HCT116 (cell line): ENCODE measurements at regions not wholly inside any gene's neighbourhood (a gene's known extent, or its start where the extent isn't known, plus 50 kb on each side); places are given as distances from the start of the nearest gene placed in this dataset.

Experiments
- ATAC-seq: fragments of 200-7000 bp; cut with Tn5 transposase; 2 replicates; pipeline ENCODE4 v1.9.1; 2020; ENCODE audit warnings: mild to moderate bottlenecking, moderate library complexity
- BruUV-seq: library from RNA; stranded (reverse); fragments of 400-500 nt; replicated peaks from 2 replicates; lab custom pipeline; 2021; lab: Mats Ljungman, UMichigan
- CTCF ChIA-PET: fragments of 300-600 bp; sonication (Branson Sonifier 250); formaldehyde crosslinking; loops from one replicate; lab custom pipeline; 2021; ENCODE audit warnings: antibody characterized with exemption; lab: Charles Lee
- POLR2A ChIA-PET: fragments of 300-600, 350-600 bp; sonication (Branson Sonifier 250); formaldehyde crosslinking; loops from one replicate; lab custom pipeline; 2021; ENCODE audit warnings: antibody characterized with exemption; lab: Charles Lee
- RAD21 ChIA-PET, 2 experiments: fragments of 300-600 bp; sonication (Branson Sonifier 250); formaldehyde crosslinking; loops; one replicate each; lab custom pipeline; 2023; ENCODE audit warnings: low total read pairs in 2 of 2; ENCODE audit not compliant: uncharacterized antibody in 2 of 2, unreplicated experiment in 2 of 2, low non-redundant PET in 1 of 2; lab: Charles Lee
- DNase-seq: peaks from one replicate; pipeline ENCODE4 v3.0.0-alpha.2; 2010; ENCODE audit warnings: low read depth, low spot score
- H2AFZ ChIP-seq: fragments of 200-600 bp; shearing (Covaris generic), sonication (generic); 2 replicates; pipeline ENCODE4 v1.6.1; 2017; ENCODE audit warnings: low read depth, mixed run types, mixed read lengths, antibody characterized with exemption, low read length; ENCODE audit not compliant: poor library complexity, severe bottlenecking
- H3K27ac ChIP-seq: 2 replicates; pipeline ENCODE4 v1.5.1; 2012; ENCODE audit warnings: low read depth, low read length
- H3K27me3 ChIP-seq: fragments of 200-600 bp; sonication (generic); 2 replicates; pipeline ENCODE4 v1.6.1; 2016; ENCODE audit warnings: mixed run types, low read length, mixed read lengths; ENCODE audit not compliant: insufficient read depth
- H3K36me3 ChIP-seq, 2 experiments: fragments of 200-500 bp in 1 of 2; fragments of 200-600 bp in 1 of 2; sonication (Bioruptor generic) in 1 of 2; sonication (generic) in 1 of 2; 2 replicates each; pipeline versions ENCODE4 v1.5.1 to v1.6.1; 2014 to 2016; ENCODE audit warnings: low read length in 2 of 2, inconsistent platforms in 1 of 2, mixed read lengths in 1 of 2, mixed run types in 1 of 2; ENCODE audit not compliant: insufficient read depth in 2 of 2, control insufficient read depth in 1 of 2
- H3K4me1 ChIP-seq, 2 experiments: fragments of 200-600 bp in 1 of 2; sonication (generic) in 1 of 2; 2 replicates each; pipeline versions ENCODE4 v1.5.1 to v1.6.1; 2012 to 2017; ENCODE audit warnings: low read length in 2 of 2, inconsistent platforms in 1 of 2, mild to moderate bottlenecking in 1 of 2, mixed read lengths in 1 of 2, mixed run types in 1 of 2, moderate library complexity in 1 of 2; ENCODE audit not compliant: insufficient read depth in 2 of 2, control insufficient read depth in 1 of 2
- H3K4me2 ChIP-seq: fragments of 200-600 bp; sonication (generic); 2 replicates; pipeline ENCODE4 v1.6.1; 2017; ENCODE audit warnings: mixed run types, low read length, mixed read lengths
- H3K4me3 ChIP-seq, 2 experiments: fragments of 200-600 bp in 1 of 2; sonication (generic) in 1 of 2; replicated peaks in 1 of 2; 2 replicates each; pipeline ENCODE4 v1.5.1; 2011 to 2016; ENCODE audit warnings: low read length in 2 of 2, control low read depth in 1 of 2, low read depth in 1 of 2, mild to moderate bottlenecking in 1 of 2, mixed read lengths in 1 of 2, mixed run types in 1 of 2
- H3K79me2 ChIP-seq: fragments of 200-600 bp; sonication (generic); 2 replicates; pipeline ENCODE4 v1.6.1; 2017; ENCODE audit warnings: mild to moderate bottlenecking, mixed run types, low read length, moderate library complexity, mixed read lengths; ENCODE audit not compliant: insufficient read depth
- H3K9ac ChIP-seq: fragments of 200-600 bp; sonication (generic); 2 replicates; pipeline ENCODE4 v1.6.1; 2016; ENCODE audit warnings: low read length, mixed read lengths
- H3K9me2 ChIP-seq: fragments of 200-600 bp; sonication (generic), shearing (Covaris generic); 2 replicates; pipeline ENCODE4 v1.6.1; 2017; ENCODE audit warnings: mixed run types, mild to moderate bottlenecking, moderate library complexity; ENCODE audit not compliant: insufficient read depth
- H3K9me3 ChIP-seq, 2 experiments: fragments of 200-500 bp in 1 of 2; fragments of 200-600 bp in 1 of 2; sonication (Bioruptor generic) in 1 of 2; sonication (generic) in 1 of 2; 2 replicates each; pipeline ENCODE4 v1.6.1; 2014 to 2017; ENCODE audit warnings: low read length in 2 of 2, mixed read lengths in 2 of 2, inconsistent platforms in 1 of 2, low read depth in 1 of 2, mild to moderate bottlenecking in 1 of 2, mixed run types in 1 of 2, moderate library complexity in 1 of 2; ENCODE audit not compliant: control insufficient read depth in 1 of 2, insufficient read depth in 1 of 2
- H4K20me1 ChIP-seq: fragments of 200-600 bp; sonication (generic), shearing (Covaris generic); 2 replicates; pipeline ENCODE4 v1.6.1; 2017; ENCODE audit warnings: mixed run types, mild to moderate bottlenecking, moderate library complexity; ENCODE audit not compliant: insufficient read depth
- CEBPB ChIP-seq: IDR thresholded peaks from 2 replicates; pipeline ENCODE4 v1.6.1; 2012; ENCODE audit warnings: low read depth
- CTCF ChIP-seq, 3 experiments: fragments of 200-600 bp in 1 of 3; sonication (generic) in 1 of 3; IDR thresholded peaks in 2 of 3; conservative IDR thresholded peaks in 1 of 3; 2 replicates each; pipeline ENCODE4 v1.5.1; 2012 to 2017; ENCODE audit warnings: low read depth in 2 of 3, low read length in 2 of 3, antibody characterized with exemption in 1 of 3, borderline replicate concordance in 1 of 3, control low read depth in 1 of 3, mild to moderate bottlenecking in 1 of 3, mixed read lengths in 1 of 3, mixed run types in 1 of 3, moderate library complexity in 1 of 3; ENCODE audit not compliant: insufficient read depth in 1 of 3
- EGR1 ChIP-seq: IDR thresholded peaks from 2 replicates; pipeline ENCODE4 v1.6.1; 2012; ENCODE audit warnings: low read depth
- ELF1 ChIP-seq: IDR thresholded peaks from 2 replicates; pipeline ENCODE4 v1.6.1; 2012; ENCODE audit warnings: low read depth, borderline replicate concordance
- EZH2 ChIP-seq: fragments of 200-600 bp; sonication (generic); IDR thresholded peaks from 2 replicates; pipeline ENCODE4 v1.6.1; 2017; ENCODE audit warnings: antibody characterized with exemption, mixed run types
- EZH2phosphoT487 ChIP-seq: fragments of 200-600 bp; IDR thresholded peaks from 2 replicates; pipeline ENCODE4 v1.6.1; 2018; ENCODE audit warnings: antibody characterized with exemption, borderline replicate concordance
- JUND ChIP-seq: IDR thresholded peaks from 2 replicates; pipeline ENCODE4 v1.6.1; 2012
- POLR2A ChIP-seq: IDR thresholded peaks from 2 replicates; pipeline ENCODE4 v1.7.0; 2011; ENCODE audit warnings: borderline replicate concordance; ENCODE audit not compliant: insufficient read depth, insufficient read length; ENCODE audit errors: extremely low read depth
- POLR2AphosphoS5 ChIP-seq: IDR thresholded peaks from 2 replicates; pipeline ENCODE4 v1.6.1; 2011; ENCODE audit warnings: mild to moderate bottlenecking, low read depth, low read length, moderate library complexity
- RAD21 ChIP-seq: IDR thresholded peaks from 2 replicates; pipeline ENCODE4 v1.6.1; 2012; ENCODE audit warnings: low read depth, mild to moderate bottlenecking
- SIN3A ChIP-seq: IDR thresholded peaks from 2 replicates; pipeline ENCODE4 v1.6.1; 2012; ENCODE audit warnings: low read depth
- SP1 ChIP-seq: IDR thresholded peaks from 2 replicates; pipeline ENCODE4 v1.6.1; 2012; ENCODE audit warnings: low read depth
- TCF7L2 ChIP-seq: IDR thresholded peaks from 2 replicates; pipeline ENCODE4 v1.7.0; 2011; ENCODE audit warnings: borderline replicate concordance, inconsistent platforms; ENCODE audit not compliant: insufficient read depth, insufficient read length; ENCODE audit errors: extremely low read depth
- YY1 ChIP-seq: IDR thresholded peaks from 2 replicates; pipeline ENCODE4 v1.6.1; 2011; ENCODE audit warnings: low read length, low read depth, moderate library complexity, mild to moderate bottlenecking; ENCODE audit not compliant: insufficient replicate concordance; ENCODE audit errors: extremely low read depth
- ZFX ChIP-seq: fragments of 450-650 bp; IDR thresholded peaks from 2 replicates; pipeline ENCODE4 v1.6.1; 2017
- ZNF274 ChIP-seq: fragments of 200-500 bp; sonication (Bioruptor generic); IDR thresholded peaks from 2 replicates; pipeline ENCODE4 v1.6.1; 2014; ENCODE audit warnings: mild to moderate bottlenecking, low read depth, low read length, inconsistent platforms
- intact Hi-C: fragments of 100-400 bp; cut with micrococcal nuclease; formaldehyde crosslinking; loops from 2 replicates; pipeline ENCODE4 v1.10.0; 2022
- TF ChIP-seq, protein P1 (sequence below): IDR thresholded peaks from 2 replicates; pipeline ENCODE4 v1.6.1; 2011; ENCODE audit warnings: mild to moderate bottlenecking, low read length, moderate library complexity; ENCODE audit not compliant: insufficient replicate concordance; ENCODE audit errors: extremely low read depth
- TF ChIP-seq, protein P2 (sequence below): IDR thresholded peaks from 2 replicates; pipeline ENCODE4 v1.6.1; 2012; ENCODE audit warnings: low read depth
- TF ChIP-seq, protein P3 (sequence below): IDR thresholded peaks from 2 replicates; pipeline ENCODE4 v1.6.1; 2012

GRCh38 chr2:118699447-118700175, 147.8 kb downstream of the EN1 start:
- CTCF ChIA-PET: no interaction called here
- ATAC-seq: no peak
- RAD21 ChIA-PET: no interaction called here

More at GRCh38 chr2:118699447-118700175, 147.8 kb downstream of the EN1 start:
- peaks cover 7% of the 10 kb centered on the region in 2 experiments; a peak in 1 of 4 replicates for H3K4me1 ChIP-seq
- H3K36me3 ChIP-seq: no peaks in the 10 kb centered on the region
- H3K9me2 ChIP-seq: no peaks in the 10 kb centered on the region; the same call in 1 of the 2 replicates
- no peaks in the 10 kb centered on the region for H3K9me3 ChIP-seq
- peaks cover 5% of the 10 kb centered on the region; the same call in 1 of the 2 replicates for H3K27me3 ChIP-seq
- no peak overlapping the region for H3K27ac ChIP-seq
- TF ChIP-seq, protein P1, sequence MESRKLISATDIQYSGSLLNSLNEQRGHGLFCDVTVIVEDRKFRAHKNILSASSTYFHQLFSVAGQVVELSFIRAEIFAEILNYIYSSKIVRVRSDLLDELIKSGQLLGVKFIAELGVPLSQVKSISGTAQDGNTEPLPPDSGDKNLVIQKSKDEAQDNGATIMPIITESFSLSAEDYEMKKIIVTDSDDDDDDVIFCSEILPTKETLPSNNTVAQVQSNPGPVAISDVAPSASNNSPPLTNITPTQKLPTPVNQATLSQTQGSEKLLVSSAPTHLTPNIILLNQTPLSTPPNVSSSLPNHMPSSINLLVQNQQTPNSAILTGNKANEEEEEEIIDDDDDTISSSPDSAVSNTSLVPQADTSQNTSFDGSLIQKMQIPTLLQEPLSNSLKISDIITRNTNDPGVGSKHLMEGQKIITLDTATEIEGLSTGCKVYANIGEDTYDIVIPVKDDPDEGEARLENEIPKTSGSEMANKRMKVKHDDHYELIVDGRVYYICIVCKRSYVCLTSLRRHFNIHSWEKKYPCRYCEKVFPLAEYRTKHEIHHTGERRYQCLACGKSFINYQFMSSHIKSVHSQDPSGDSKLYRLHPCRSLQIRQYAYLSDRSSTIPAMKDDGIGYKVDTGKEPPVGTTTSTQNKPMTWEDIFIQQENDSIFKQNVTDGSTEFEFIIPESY: no peak
- TF ChIP-seq, protein P2, sequence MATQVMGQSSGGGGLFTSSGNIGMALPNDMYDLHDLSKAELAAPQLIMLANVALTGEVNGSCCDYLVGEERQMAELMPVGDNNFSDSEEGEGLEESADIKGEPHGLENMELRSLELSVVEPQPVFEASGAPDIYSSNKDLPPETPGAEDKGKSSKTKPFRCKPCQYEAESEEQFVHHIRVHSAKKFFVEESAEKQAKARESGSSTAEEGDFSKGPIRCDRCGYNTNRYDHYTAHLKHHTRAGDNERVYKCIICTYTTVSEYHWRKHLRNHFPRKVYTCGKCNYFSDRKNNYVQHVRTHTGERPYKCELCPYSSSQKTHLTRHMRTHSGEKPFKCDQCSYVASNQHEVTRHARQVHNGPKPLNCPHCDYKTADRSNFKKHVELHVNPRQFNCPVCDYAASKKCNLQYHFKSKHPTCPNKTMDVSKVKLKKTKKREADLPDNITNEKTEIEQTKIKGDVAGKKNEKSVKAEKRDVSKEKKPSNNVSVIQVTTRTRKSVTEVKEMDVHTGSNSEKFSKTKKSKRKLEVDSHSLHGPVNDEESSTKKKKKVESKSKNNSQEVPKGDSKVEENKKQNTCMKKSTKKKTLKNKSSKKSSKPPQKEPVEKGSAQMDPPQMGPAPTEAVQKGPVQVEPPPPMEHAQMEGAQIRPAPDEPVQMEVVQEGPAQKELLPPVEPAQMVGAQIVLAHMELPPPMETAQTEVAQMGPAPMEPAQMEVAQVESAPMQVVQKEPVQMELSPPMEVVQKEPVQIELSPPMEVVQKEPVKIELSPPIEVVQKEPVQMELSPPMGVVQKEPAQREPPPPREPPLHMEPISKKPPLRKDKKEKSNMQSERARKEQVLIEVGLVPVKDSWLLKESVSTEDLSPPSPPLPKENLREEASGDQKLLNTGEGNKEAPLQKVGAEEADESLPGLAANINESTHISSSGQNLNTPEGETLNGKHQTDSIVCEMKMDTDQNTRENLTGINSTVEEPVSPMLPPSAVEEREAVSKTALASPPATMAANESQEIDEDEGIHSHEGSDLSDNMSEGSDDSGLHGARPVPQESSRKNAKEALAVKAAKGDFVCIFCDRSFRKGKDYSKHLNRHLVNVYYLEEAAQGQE: no peak
- TF ChIP-seq JUND: no peak
- TF ChIP-seq EZH2phosphoT487: no peak
- no peak for TF ChIP-seq EGR1
- no peak for TF ChIP-seq ZFX
- no peak for TF ChIP-seq SP1
- TF ChIP-seq, protein P3, sequence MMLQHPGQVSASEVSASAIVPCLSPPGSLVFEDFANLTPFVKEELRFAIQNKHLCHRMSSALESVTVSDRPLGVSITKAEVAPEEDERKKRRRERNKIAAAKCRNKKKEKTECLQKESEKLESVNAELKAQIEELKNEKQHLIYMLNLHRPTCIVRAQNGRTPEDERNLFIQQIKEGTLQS: no peak
- TF ChIP-seq EZH2: no peak
- no peak for TF ChIP-seq RAD21
- no peak for TF ChIP-seq SIN3A
- TF ChIP-seq CTCF (IDR thresholded peaks at IDR 0.05 in 2 of 3, conservative IDR thresholded peaks at IDR 0.05 in 1 of 3; ENCODE audit: borderline replicate concordance in 1 of 3, insufficient read depth in 1 of 3, low read depth in 2 of 3, low read length in 2 of 3): no peak
- no peak for TF ChIP-seq POLR2A
- no peak for TF ChIP-seq CEBPB
- TF ChIP-seq YY1: no peak
- no peak for TF ChIP-seq TCF7L2
- no peak for TF ChIP-seq ELF1
- TF ChIP-seq POLR2AphosphoS5: no peak
- TF ChIP-seq ZNF274: no peak
- no peak overlapping the region for H3K4me3 ChIP-seq
- no peak overlapping the region for H2AFZ ChIP-seq
- no peaks in the 10 kb centered on the region for H4K20me1 ChIP-seq
- POLR2A ChIA-PET: no interaction called here
- no peak for DNase-seq
- no peak overlapping the region for H3K9ac ChIP-seq
- intact Hi-C loops: no loop called here
- no peaks in the 10 kb centered on the region for H3K79me2 ChIP-seq
- no peak overlapping the region for H3K4me2 ChIP-seq
- BruUV-seq: no TSS peak
